ENCODE measurements at regions not wholly inside any gene's neighbourhood (a gene's known extent, or its start where the extent isn't known, plus 50 kb on each side); places are given as distances from the start of the nearest gene placed in this dataset.

DNA sequence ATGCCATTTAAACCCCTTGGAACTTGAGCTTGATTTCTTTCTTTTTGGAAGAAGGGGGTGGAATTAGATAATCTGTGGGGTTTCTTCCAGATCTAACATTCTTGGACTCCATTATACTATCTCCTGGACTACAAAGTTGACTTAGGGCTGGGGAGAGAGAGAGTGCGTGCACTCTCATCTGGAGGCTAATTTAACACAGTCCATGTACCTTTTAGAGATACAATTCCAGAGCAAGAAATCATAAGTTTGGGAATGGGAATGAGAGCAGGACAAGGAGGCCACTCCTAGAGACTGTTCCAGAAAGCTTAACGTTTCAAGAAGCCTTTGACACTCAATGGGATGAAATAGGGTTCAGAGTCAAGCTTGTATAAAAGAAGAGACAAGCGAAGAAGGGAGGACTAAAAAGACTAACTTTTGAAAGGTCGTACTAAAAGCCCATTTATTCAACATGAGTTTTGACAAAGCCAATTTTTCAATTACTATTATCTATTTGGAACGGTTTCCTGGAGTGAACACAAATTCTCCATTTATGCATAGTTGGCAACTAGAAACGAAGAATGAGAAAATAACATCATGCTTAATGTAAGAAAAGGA, 83.4 kb downstream of the ACTL7B start:
- Histone ChIP-seq H3K4me1 (ENCODE audit: control insufficient read depth in 2 of 2, insufficient read depth in 2 of 2, low read length in 2 of 2) (no peaks in the 10 kb centered on the region), H3K36me3 (ENCODE audit: control insufficient read depth in 2 of 2, insufficient read depth in 2 of 2, low read length in 1 of 2) (no peaks in the 10 kb centered on the region), H3K27me3 (ENCODE audit: control insufficient read depth in 2 of 2, insufficient read depth in 1 of 2, low read length in 1 of 2) (no peaks in the 10 kb centered on the region), H3K27ac (ENCODE audit: low read depth in 1 of 2, low read length in 1 of 2) (no peak overlapping the region), H3K9me3 (ENCODE audit: control insufficient read depth in 2 of 2, insufficient read depth in 1 of 2, low read length in 1 of 2) (no peaks in the 10 kb centered on the region), H3K4me3 (ENCODE audit: low read length in 2 of 2) (no peak overlapping the region)
- WGBS = 96% methylated on average over 6 of the region's 6 CpGs
- no peak for DNase-seq (ENCODE audit: low read depth in 6 of 9, low spot score in 9 of 9)

DNA sequence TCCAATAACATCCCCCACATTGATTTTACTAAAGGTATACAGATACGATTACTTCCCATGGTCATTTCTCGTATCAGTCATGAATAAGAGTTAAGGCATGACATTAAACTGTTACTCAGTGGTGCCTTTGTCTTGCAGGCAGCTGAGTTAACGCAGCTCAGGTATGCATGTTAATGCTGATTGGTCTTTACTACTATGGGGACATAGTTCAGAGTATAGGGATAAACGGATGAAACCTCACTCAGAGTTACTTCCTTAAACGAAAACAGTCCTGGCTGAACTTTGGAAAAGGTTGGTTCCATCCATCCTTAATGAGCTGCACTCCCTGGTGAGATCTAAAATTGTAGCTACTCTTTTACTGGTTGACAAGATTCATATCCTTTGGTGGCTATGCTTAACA, 87.0 kb downstream of the ACTL7B start:
- no peaks in the 10 kb centered on the region for H3K9me3 ChIP-seq (ENCODE audit: control insufficient read depth in 2 of 2, insufficient read depth in 1 of 2, low read length in 1 of 2)
- DNase-seq (ENCODE audit: low read depth in 6 of 9, low spot score in 9 of 9) = no peak
- H3K4me1 ChIP-seq (ENCODE audit: control insufficient read depth in 2 of 2, insufficient read depth in 2 of 2, low read length in 2 of 2) = no peaks in the 10 kb centered on the region
- H3K36me3 ChIP-seq (ENCODE audit: control insufficient read depth in 2 of 2, insufficient read depth in 2 of 2, low read length in 1 of 2) = no peaks in the 10 kb centered on the region
- H3K4me3 ChIP-seq (ENCODE audit: low read length in 2 of 2) = no peak overlapping the region
- H3K27ac ChIP-seq (ENCODE audit: low read depth in 1 of 2, low read length in 1 of 2) = no peak overlapping the region
- H3K27me3 ChIP-seq (ENCODE audit: control insufficient read depth in 2 of 2, insufficient read depth in 1 of 2, low read length in 1 of 2) = no peaks in the 10 kb centered on the region
- 95% methylated on average over 5 of the region's 5 CpGs for WGBS

DNA sequence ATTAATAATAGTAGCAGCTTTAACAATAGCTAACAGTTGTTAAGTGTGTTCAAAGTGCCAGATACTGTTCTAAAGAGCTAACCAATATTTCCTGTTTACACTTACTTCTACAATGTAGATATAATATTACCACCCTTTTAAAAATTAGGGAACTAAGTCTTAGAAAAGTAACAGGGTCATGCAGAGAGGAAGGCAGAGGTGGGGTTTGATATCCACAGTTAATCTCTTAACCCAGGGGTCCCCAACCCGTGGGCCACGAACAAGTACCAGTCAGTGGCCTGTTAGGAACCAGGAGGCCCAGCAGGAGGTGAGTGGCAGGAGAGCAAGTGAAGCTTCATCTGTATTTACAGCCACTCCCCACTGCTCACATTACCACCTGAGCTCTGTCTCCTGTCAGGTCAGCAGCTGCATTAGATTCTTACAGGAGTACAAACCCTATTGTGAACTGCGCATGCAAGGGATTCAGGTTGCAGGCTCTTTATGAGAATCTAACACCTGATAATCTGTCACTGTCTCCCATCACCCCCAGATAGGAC, 89.1 kb downstream of the ACTL7B start:
- Histone ChIP-seq H3K27me3 (ENCODE audit: control insufficient read depth in 2 of 2, insufficient read depth in 1 of 2, low read length in 1 of 2) (no peaks in the 10 kb centered on the region), H3K4me3 (ENCODE audit: low read length in 2 of 2) (no peak overlapping the region), H3K36me3 (ENCODE audit: control insufficient read depth in 2 of 2, insufficient read depth in 2 of 2, low read length in 1 of 2) (no peaks in the 10 kb centered on the region), H3K27ac (ENCODE audit: low read depth in 1 of 2, low read length in 1 of 2) (no peak overlapping the region), H3K4me1 (ENCODE audit: control insufficient read depth in 2 of 2, insufficient read depth in 2 of 2, low read length in 2 of 2) (no peaks in the 10 kb centered on the region), H3K9me3 (ENCODE audit: control insufficient read depth in 2 of 2, insufficient read depth in 1 of 2, low read length in 1 of 2) (no peaks in the 10 kb centered on the region)
- no peak for DNase-seq (ENCODE audit: low read depth in 6 of 9, low spot score in 9 of 9)
- WGBS = 37% methylated on average over 3 of the region's 3 CpGs

DNA sequence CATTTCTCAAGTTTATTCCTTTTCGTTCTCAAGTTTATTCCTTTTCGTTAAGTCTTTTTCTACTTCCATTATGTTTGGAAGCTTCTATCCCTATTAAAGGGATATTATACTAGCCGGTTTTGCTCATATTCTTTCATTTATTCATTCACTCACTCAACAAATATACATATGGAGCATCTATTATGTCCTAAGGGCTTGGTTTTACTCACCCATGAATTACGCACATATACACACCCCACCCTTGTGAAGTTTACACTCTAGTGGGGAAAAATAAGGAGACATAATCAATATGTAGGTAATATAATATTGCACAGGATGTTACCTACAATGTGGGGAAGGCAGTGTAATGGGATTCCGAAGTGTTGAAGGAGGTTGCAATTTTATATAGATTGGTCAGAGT, 90.5 kb downstream of the ACTL7B start:
- H3K27ac ChIP-seq (ENCODE audit: low read depth in 1 of 2, low read length in 1 of 2) = no peak overlapping the region
- DNase-seq (ENCODE audit: low read depth in 6 of 9, low spot score in 9 of 9) = no peak
- no peak overlapping the region for H3K4me3 ChIP-seq (ENCODE audit: low read length in 2 of 2)
- no peaks in the 10 kb centered on the region for H3K36me3 ChIP-seq (ENCODE audit: control insufficient read depth in 2 of 2, insufficient read depth in 2 of 2, low read length in 1 of 2)
- no peaks in the 10 kb centered on the region for H3K27me3 ChIP-seq (ENCODE audit: control insufficient read depth in 2 of 2, insufficient read depth in 1 of 2, low read length in 1 of 2)
- no peaks in the 10 kb centered on the region for H3K9me3 ChIP-seq (ENCODE audit: control insufficient read depth in 2 of 2, insufficient read depth in 1 of 2, low read length in 1 of 2)
- no peaks in the 10 kb centered on the region for H3K4me1 ChIP-seq (ENCODE audit: control insufficient read depth in 2 of 2, insufficient read depth in 2 of 2, low read length in 2 of 2)
- WGBS = 97% methylated on average over 5 of the region's 5 CpGs

DNA sequence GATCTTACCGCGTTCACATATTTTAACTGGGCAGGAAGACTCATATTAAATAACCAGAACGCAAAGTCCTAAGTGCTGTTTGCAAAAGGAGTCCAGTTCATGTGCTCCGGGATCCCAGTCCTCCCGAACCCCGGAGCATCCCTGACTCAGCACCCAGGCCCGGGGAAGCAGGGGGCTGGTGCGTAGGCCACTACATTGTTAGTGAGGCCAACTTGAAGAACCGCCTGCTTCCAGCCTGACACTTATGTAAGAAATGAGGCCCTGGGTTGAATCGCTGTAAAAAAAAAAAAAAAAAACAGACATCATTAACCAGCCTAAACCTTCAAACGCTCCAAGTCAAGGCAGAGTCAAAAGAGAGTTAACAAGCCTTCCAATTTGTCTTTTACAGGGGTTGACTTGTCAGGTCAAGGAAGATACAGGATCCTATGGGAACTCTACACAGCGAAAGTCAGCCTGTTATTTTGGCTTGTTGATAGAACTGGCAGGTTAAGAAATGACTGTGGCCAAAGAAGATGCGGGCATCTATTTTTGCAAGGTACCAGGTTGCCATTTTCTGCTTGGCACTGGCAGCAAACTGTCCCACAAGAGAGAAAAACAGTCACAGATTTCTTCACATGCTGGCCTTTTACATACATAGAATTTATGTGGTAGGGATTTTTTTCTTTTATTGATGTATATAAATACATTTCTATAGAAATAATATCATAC, 93.3 kb downstream of the ACTL7B start:
- H3K4me3 ChIP-seq (ENCODE audit: low read length in 2 of 2) = no peak overlapping the region
- H3K27me3 ChIP-seq (ENCODE audit: control insufficient read depth in 2 of 2, insufficient read depth in 1 of 2, low read length in 1 of 2) = no peaks in the 10 kb centered on the region
- H3K27ac ChIP-seq (ENCODE audit: low read depth in 1 of 2, low read length in 1 of 2) = no peak overlapping the region
- no peaks in the 10 kb centered on the region for H3K4me1 ChIP-seq (ENCODE audit: control insufficient read depth in 2 of 2, insufficient read depth in 2 of 2, low read length in 2 of 2)
- 89% methylated on average over 13 of the region's 13 CpGs for WGBS
- no peaks in the 10 kb centered on the region for H3K9me3 ChIP-seq (ENCODE audit: control insufficient read depth in 2 of 2, insufficient read depth in 1 of 2, low read length in 1 of 2)
- no peak for DNase-seq (ENCODE audit: low read depth in 6 of 9, low spot score in 9 of 9)
- H3K36me3 ChIP-seq (ENCODE audit: control insufficient read depth in 2 of 2, insufficient read depth in 2 of 2, low read length in 1 of 2) = no peaks in the 10 kb centered on the region

DNA sequence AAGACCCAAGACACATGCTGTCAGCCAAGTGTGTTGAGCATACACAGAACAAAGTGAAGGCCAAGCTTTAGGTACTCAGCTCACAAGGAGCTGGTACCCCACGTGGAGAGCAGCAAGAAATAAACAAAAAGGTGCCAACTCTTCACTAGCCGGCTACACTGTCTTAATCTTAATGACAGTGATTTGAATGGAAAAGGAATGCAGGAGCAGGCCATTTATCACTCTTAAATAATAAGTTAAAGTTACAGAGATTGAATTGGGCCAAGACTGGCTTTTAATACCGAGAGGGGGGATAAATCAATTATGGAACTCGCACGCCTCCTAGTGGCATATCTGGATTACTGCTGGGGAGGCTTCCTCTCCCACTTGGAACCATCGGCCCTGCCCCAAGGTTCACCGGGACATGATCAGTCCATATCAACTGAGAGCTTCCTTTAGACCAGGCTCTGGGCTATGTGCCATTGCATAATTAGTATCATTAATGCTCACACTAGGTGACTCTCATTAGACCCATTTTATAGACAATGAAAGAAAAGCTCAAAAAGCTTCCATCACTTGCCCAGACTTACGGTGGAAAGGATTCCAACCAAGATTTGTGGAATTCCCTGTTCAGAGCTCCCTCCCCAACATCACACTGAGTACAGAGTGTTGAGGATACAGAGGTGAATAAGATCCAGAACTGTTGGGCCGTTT, 94.0 kb downstream of the ACTL7B start:
- no peaks in the 10 kb centered on the region for H3K4me1 ChIP-seq (ENCODE audit: control insufficient read depth in 2 of 2, insufficient read depth in 2 of 2, low read length in 2 of 2)
- peak in 6 of 9 donors; percentile 10 to 51 (median 23) for DNase-seq (ENCODE audit: low read depth in 6 of 9, low spot score in 9 of 9)
- no peaks in the 10 kb centered on the region for H3K36me3 ChIP-seq (ENCODE audit: control insufficient read depth in 2 of 2, insufficient read depth in 2 of 2, low read length in 1 of 2)
- H3K4me3 ChIP-seq (ENCODE audit: low read length in 2 of 2) = no peak overlapping the region
- 45% methylated on average over 9 of the region's 9 CpGs for WGBS
- H3K9me3 ChIP-seq (ENCODE audit: control insufficient read depth in 2 of 2, insufficient read depth in 1 of 2, low read length in 1 of 2) = no peaks in the 10 kb centered on the region
- no peak overlapping the region for H3K27ac ChIP-seq (ENCODE audit: low read depth in 1 of 2, low read length in 1 of 2)
- H3K27me3 ChIP-seq (ENCODE audit: control insufficient read depth in 2 of 2, insufficient read depth in 1 of 2, low read length in 1 of 2) = no peaks in the 10 kb centered on the region

DNA sequence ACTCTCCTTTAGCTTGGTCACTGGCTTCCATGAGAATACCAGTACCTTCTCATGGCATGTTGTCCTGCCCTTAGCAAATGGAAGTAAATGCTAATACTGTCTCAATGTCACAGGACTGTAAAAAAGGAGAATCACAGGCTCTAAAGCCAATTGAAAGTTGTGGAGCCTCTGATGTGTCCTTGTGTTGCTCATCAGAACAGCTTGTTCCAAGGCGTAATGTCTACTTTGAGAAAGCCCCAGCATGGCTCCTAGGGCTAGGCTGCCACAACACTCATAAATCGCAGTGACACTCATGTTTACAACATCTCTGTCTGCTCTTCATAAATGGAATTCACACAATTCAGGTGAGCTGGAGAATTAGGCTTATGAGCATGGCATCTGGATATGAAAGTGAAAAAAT, 94.9 kb downstream of the ACTL7B start:
- 95% methylated on average over 2 of the region's 2 CpGs for WGBS
- no peak for DNase-seq (ENCODE audit: low read depth in 6 of 9, low spot score in 9 of 9)
- no peaks in the 10 kb centered on the region for H3K36me3 ChIP-seq (ENCODE audit: control insufficient read depth in 2 of 2, insufficient read depth in 2 of 2, low read length in 1 of 2)
- H3K4me1 ChIP-seq (ENCODE audit: control insufficient read depth in 2 of 2, insufficient read depth in 2 of 2, low read length in 2 of 2) = no peaks in the 10 kb centered on the region
- H3K4me3 ChIP-seq (ENCODE audit: low read length in 2 of 2) = no peak overlapping the region
- no peaks in the 10 kb centered on the region for H3K9me3 ChIP-seq (ENCODE audit: control insufficient read depth in 2 of 2, insufficient read depth in 1 of 2, low read length in 1 of 2)
- H3K27ac ChIP-seq (ENCODE audit: low read depth in 1 of 2, low read length in 1 of 2) = no peak overlapping the region
- H3K27me3 ChIP-seq (ENCODE audit: control insufficient read depth in 2 of 2, insufficient read depth in 1 of 2, low read length in 1 of 2) = no peaks in the 10 kb centered on the region

DNA sequence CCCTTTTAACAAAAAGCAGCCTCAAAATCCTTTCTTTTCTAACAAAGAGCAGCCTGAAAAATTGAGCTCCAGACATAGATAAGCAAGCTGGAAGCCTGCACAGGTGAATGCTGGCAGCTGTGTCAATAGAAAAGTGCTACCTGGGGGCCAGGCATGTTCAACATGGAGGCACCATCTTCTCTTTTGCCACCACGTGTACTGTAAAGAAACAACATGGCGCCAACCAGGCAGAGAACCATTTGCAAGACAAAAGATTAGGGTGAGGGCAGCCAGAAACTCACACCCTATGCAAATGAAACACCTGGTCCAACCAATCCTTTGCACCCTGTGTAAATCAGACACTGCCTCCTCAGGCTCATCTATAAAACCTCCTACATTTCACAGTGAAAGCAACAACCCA, 96.0 kb downstream of the ACTL7B start:
- WGBS = 98% methylated on average over 2 of the region's 2 CpGs
- Histone ChIP-seq H3K27me3 (ENCODE audit: control insufficient read depth in 2 of 2, insufficient read depth in 1 of 2, low read length in 1 of 2) (no peaks in the 10 kb centered on the region), H3K36me3 (ENCODE audit: control insufficient read depth in 2 of 2, insufficient read depth in 2 of 2, low read length in 1 of 2) (no peaks in the 10 kb centered on the region), H3K27ac (ENCODE audit: low read depth in 1 of 2, low read length in 1 of 2) (no peak overlapping the region), H3K4me1 (ENCODE audit: control insufficient read depth in 2 of 2, insufficient read depth in 2 of 2, low read length in 2 of 2) (no peaks in the 10 kb centered on the region), H3K4me3 (ENCODE audit: low read length in 2 of 2) (no peak overlapping the region), H3K9me3 (ENCODE audit: control insufficient read depth in 2 of 2, insufficient read depth in 1 of 2, low read length in 1 of 2) (no peaks in the 10 kb centered on the region)
- no peak for DNase-seq (ENCODE audit: low read depth in 6 of 9, low spot score in 9 of 9)

DNA sequence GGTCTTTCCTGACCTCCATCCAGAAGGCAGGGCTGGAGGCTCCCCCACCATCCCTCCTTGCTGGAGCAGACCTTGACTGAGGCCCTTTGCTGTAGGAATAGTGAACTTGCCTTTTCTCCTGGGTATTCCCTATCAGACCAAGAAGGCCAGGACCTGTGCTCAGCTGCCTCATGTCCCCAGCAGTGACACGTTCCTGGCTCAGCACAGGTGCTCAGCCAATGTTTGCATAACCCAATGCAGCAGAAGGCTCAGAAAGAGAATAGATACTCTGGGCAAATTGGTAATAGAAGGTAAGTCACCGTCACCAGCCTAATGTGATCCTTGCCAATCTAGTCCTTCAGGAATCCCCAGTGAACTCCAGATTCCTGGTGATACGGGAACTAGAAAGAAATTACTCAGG, 96.4 kb downstream of the ACTL7B start:
- H3K4me3 ChIP-seq (ENCODE audit: low read length in 2 of 2) = no peak overlapping the region
- no peaks in the 10 kb centered on the region for H3K9me3 ChIP-seq (ENCODE audit: control insufficient read depth in 2 of 2, insufficient read depth in 1 of 2, low read length in 1 of 2)
- no peaks in the 10 kb centered on the region for H3K27me3 ChIP-seq (ENCODE audit: control insufficient read depth in 2 of 2, insufficient read depth in 1 of 2, low read length in 1 of 2)
- no peak for DNase-seq (ENCODE audit: low read depth in 6 of 9, low spot score in 9 of 9)
- H3K27ac ChIP-seq (ENCODE audit: low read depth in 1 of 2, low read length in 1 of 2) = no peak overlapping the region
- H3K36me3 ChIP-seq (ENCODE audit: control insufficient read depth in 2 of 2, insufficient read depth in 2 of 2, low read length in 1 of 2) = no peaks in the 10 kb centered on the region
- 91% methylated on average over 3 of the region's 3 CpGs for WGBS
- H3K4me1 ChIP-seq (ENCODE audit: control insufficient read depth in 2 of 2, insufficient read depth in 2 of 2, low read length in 2 of 2) = no peaks in the 10 kb centered on the region
